ENCODE measurements at regions not wholly inside any gene's neighbourhood (a gene's known extent, or its start where the extent isn't known, plus 50 kb on each side); places are given as distances from the start of the nearest gene placed in this dataset.

- TF ChIP-seq, protein P1, sequence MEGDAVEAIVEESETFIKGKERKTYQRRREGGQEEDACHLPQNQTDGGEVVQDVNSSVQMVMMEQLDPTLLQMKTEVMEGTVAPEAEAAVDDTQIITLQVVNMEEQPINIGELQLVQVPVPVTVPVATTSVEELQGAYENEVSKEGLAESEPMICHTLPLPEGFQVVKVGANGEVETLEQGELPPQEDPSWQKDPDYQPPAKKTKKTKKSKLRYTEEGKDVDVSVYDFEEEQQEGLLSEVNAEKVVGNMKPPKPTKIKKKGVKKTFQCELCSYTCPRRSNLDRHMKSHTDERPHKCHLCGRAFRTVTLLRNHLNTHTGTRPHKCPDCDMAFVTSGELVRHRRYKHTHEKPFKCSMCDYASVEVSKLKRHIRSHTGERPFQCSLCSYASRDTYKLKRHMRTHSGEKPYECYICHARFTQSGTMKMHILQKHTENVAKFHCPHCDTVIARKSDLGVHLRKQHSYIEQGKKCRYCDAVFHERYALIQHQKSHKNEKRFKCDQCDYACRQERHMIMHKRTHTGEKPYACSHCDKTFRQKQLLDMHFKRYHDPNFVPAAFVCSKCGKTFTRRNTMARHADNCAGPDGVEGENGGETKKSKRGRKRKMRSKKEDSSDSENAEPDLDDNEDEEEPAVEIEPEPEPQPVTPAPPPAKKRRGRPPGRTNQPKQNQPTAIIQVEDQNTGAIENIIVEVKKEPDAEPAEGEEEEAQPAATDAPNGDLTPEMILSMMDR (IDR thresholded peaks at IDR 0.05; ENCODE audit: control insufficient read depth, extremely low read depth, insufficient read depth): no peak
- no peak for DNase-seq (ENCODE audit: low read depth)
Measured at GRCh38 chr21:36575306-36575705, 95.4 kb upstream of the CLDN14 start.

GRCh38 chr21:36576441-36576840 is 96.5 kb upstream of the CLDN14 start:
- DNase-seq (ENCODE audit: low read depth): no peak
- no peak overlapping the region for H3K4me3 ChIP-seq (ENCODE audit: low read depth, low read length)
- TF ChIP-seq, protein P1 (IDR thresholded peaks at IDR 0.05; ENCODE audit: control insufficient read depth, extremely low read depth, insufficient read depth): no peak

More at GRCh38 chr21:36575306-36575705, 95.4 kb upstream of the CLDN14 start:
- H3K4me3 ChIP-seq (ENCODE audit: low read depth, low read length): no peak overlapping the region

- H3K4me3 ChIP-seq (ENCODE audit: low read depth, low read length): no peak overlapping the region
- TF ChIP-seq, protein P1 (IDR thresholded peaks at IDR 0.05; ENCODE audit: control insufficient read depth, extremely low read depth, insufficient read depth): no peak
- DNase-seq (ENCODE audit: low read depth): no peak
Measured at GRCh38 chr21:36579898-36580297, 100.0 kb upstream of the CLDN14 start.

DNA sequence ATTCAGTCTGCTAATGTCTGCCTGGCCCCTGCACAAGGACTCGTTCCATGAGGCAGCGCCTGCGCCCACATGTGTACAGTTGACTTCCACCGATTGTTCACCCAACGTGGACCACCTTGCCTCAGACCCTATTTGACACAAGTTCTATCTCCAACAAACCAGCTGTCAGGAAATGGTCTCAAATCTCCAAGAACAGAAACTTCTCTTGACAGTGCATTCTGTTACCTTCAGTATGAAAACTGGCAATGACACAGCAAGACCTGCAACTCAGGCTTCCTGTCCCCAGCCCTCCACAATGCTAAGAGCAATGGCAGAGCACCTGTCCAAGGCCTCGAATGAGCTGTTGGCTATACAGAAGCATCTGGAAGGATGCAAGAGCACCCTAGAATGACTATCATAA is 102.3 kb upstream of the CLDN14 start:
- TF ChIP-seq, protein P1 (IDR thresholded peaks at IDR 0.05; ENCODE audit: control insufficient read depth, extremely low read depth, insufficient read depth): no peak
- DNase-seq (ENCODE audit: low read depth): no peak
- H3K4me3 ChIP-seq (ENCODE audit: low read depth, low read length): no peak overlapping the region

GRCh38 chr21:36583591-36583990 is 103.7 kb upstream of the CLDN14 start:
- no peak for DNase-seq (ENCODE audit: low read depth)
- TF ChIP-seq, protein P1 (IDR thresholded peaks at IDR 0.05; ENCODE audit: control insufficient read depth, extremely low read depth, insufficient read depth): no peak
- H3K4me3 ChIP-seq (ENCODE audit: low read depth, low read length): no peak overlapping the region

DNA sequence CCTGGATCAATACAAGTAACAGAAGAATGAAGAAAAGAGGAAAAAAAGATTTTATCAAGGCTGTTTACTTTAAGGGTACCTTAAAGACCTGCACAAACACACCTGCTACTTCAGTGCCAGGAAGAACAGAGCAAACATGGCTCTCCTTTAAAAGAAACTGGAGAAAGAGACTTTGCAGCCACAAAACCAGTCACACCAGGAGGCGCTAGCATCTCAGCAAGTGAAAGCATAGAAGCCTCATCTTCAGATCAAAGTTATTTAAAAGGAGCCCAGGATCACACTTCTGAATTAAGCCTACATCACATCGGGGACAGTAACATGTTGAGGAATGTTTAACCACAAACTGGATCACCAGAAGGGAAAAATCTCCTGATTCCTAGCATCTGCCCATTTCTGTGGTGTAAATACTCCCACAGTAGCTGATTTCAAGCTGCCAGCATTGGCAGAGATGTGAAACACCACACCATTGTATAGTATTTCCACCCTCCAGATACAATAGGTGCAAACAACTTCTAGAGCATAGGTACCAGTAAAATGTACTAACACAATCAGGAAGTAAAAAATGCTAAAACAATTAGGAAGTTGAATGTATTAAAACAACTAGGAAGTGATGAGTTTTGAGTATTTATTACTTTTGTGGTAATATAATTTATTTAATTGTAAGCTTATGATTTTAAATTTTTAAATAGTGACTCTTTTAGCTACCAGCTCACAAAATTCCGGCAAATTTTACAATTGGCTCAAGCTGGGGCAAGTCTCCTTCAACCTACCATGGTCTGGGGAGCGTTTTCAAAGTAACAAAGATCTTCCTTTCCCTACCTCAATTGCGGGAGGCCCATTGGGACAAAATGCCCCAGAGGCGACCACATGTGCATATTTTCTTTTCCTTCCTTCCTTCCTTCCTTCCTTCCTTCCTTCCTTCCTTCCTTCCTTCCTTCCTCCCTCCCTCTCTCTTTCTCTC is 105.3 kb upstream of the CLDN14 start:
- DNase-seq (ENCODE audit: low read depth): peak; percentile 31
- H3K4me3 ChIP-seq (ENCODE audit: low read depth, low read length): no peak overlapping the region
- TF ChIP-seq, protein P1 (IDR thresholded peaks at IDR 0.05; ENCODE audit: control insufficient read depth, extremely low read depth, insufficient read depth): peak; percentile 51
